Liver (tissue), 8 donors: ENCODE measurements at regions not wholly inside any gene's neighbourhood (a gene's known extent, or its start where the extent isn't known, plus 50 kb on each side); places are given as distances from the start of the nearest gene placed in this dataset.

Source experiments
- DNase-seq: peaks from one replicate; pipeline ENCODE4 v3.0.0-alpha.2; 2017; ENCODE audit warnings: low spot score
- H3K27ac ChIP-seq, 2 donors: one replicate each; pipeline ENCODE4 v1.7.0; 2013; ENCODE audit warnings: inconsistent platforms in 2 of 2, low read length in 2 of 2, control low read depth in 1 of 2, low read depth in 1 of 2, mild to moderate bottlenecking in 1 of 2
- H3K27me3 ChIP-seq, 4 donors: one replicate each; pipeline versions ENCODE4 v1.6.1 to v1.7.0; 2013; ENCODE audit warnings: low read length in 3 of 4, inconsistent platforms in 1 of 4, mild to moderate bottlenecking in 1 of 4, moderate library complexity in 1 of 4; ENCODE audit not compliant: control insufficient read depth in 4 of 4, insufficient read depth in 4 of 4
- H3K36me3 ChIP-seq, 4 donors: one replicate each; pipeline versions ENCODE4 v1.6.1 to v1.7.0; 2013; ENCODE audit warnings: low read length in 3 of 4, mild to moderate bottlenecking in 3 of 4, low read depth in 1 of 4, moderate library complexity in 1 of 4; ENCODE audit not compliant: control insufficient read depth in 4 of 4, insufficient read depth in 3 of 4
- H3K4me1 ChIP-seq, 4 donors: one replicate each; pipeline versions ENCODE4 v1.6.1 to v1.7.0; 2013; ENCODE audit warnings: low read length in 3 of 4, mild to moderate bottlenecking in 3 of 4, moderate library complexity in 1 of 4; ENCODE audit not compliant: control insufficient read depth in 4 of 4, insufficient read depth in 4 of 4
- H3K4me3 ChIP-seq, 3 donors: one replicate each; pipeline versions ENCODE4 v1.6.1 to v1.7.0; 2013; ENCODE audit warnings: low read length in 3 of 3, control low read depth in 1 of 3, low read depth in 1 of 3, mild to moderate bottlenecking in 1 of 3
- H3K9ac ChIP-seq, 2 donors: one replicate each; pipeline ENCODE4 v1.7.0; 2013; ENCODE audit warnings: low read length in 2 of 2, mild to moderate bottlenecking in 2 of 2, moderate library complexity in 2 of 2, control low read depth in 1 of 2, low read depth in 1 of 2
- H3K9me3 ChIP-seq, 4 donors: one replicate each; pipeline versions ENCODE4 v1.6.1 to v1.7.0; 2013; ENCODE audit warnings: low read length in 3 of 4; ENCODE audit not compliant: control insufficient read depth in 4 of 4
- CTCF ChIP-seq: fragments of 150-350 bp; IDR thresholded peaks from 2 replicates; pipeline ENCODE4 v1.5.1; 2017; ENCODE audit warnings: improper control_type of control experiment, low read depth, low read length; ENCODE audit not compliant: missing input control
- EGR1 ChIP-seq, 2 donors: IDR thresholded peaks; 2 replicates each; pipeline ENCODE4 v1.6.1; 2016 to 2018; ENCODE audit warnings: antibody characterized with exemption in 2 of 2, low read depth in 2 of 2
- FOXA1 ChIP-seq: IDR thresholded peaks from 2 replicates; pipeline ENCODE4 v1.6.1; 2016; ENCODE audit warnings: antibody characterized with exemption
- FOXA2 ChIP-seq: IDR thresholded peaks from 2 replicates; pipeline ENCODE4 v1.6.1; 2016; ENCODE audit warnings: antibody characterized with exemption
- GABPA ChIP-seq, 2 donors: IDR thresholded peaks in 1 of 2; conservative IDR thresholded peaks in 1 of 2; 2 replicates each; pipeline ENCODE4 v1.6.1; 2016; ENCODE audit warnings: antibody characterized with exemption in 2 of 2, mild to moderate bottlenecking in 1 of 2, moderate library complexity in 1 of 2
- HNF4A ChIP-seq, 2 donors: conservative IDR thresholded peaks; 2 replicates each; pipeline ENCODE4 v1.6.1; 2016; ENCODE audit warnings: antibody characterized with exemption in 2 of 2, mild to moderate bottlenecking in 2 of 2
- HNF4G ChIP-seq: IDR thresholded peaks from 2 replicates; pipeline ENCODE4 v1.6.1; 2016; ENCODE audit warnings: antibody characterized with exemption
- JUND ChIP-seq, 2 donors: IDR thresholded peaks; 2 replicates each; pipeline ENCODE4 v1.6.1; 2016; ENCODE audit warnings: antibody characterized with exemption in 2 of 2
- NR2F2 ChIP-seq: IDR thresholded peaks from 2 replicates; pipeline ENCODE4 v1.6.1; 2016; ENCODE audit warnings: antibody characterized with exemption
- RAD21 ChIP-seq, 2 donors: IDR thresholded peaks; 2 replicates each; pipeline ENCODE4 v1.6.1; 2016; ENCODE audit warnings: antibody characterized with exemption in 2 of 2, mild to moderate bottlenecking in 2 of 2
- REST ChIP-seq: IDR thresholded peaks from 2 replicates; pipeline ENCODE4 v1.6.1; 2016; ENCODE audit warnings: antibody characterized with exemption, mild to moderate bottlenecking
- RXRA ChIP-seq, 2 donors: IDR thresholded peaks; 2 replicates each; pipeline ENCODE4 v1.6.1; 2017 to 2018; ENCODE audit warnings: antibody characterized with exemption in 2 of 2, mild to moderate bottlenecking in 1 of 2
- SP1 ChIP-seq: IDR thresholded peaks from 2 replicates; pipeline ENCODE4 v1.6.1; 2018; ENCODE audit warnings: antibody characterized with exemption, mild to moderate bottlenecking
- TAF1 ChIP-seq: conservative IDR thresholded peaks from 2 replicates; pipeline ENCODE4 v1.6.1; 2016; ENCODE audit warnings: antibody characterized with exemption, mild to moderate bottlenecking
- YY1 ChIP-seq: IDR thresholded peaks from 2 replicates; pipeline ENCODE4 v1.6.1; 2016; ENCODE audit warnings: antibody characterized with exemption, mild to moderate bottlenecking
- WGBS: extraction: QIAGEN DNeasy Blood & Tissue Kit; methylation state at CpG from one replicate; pipeline ENCODE4 v1.1.7; 2013; 5-methylcytosine and 5-hydroxymethylcytosine counted together
- TF ChIP-seq, protein P1 (sequence below): IDR thresholded peaks from 2 replicates; pipeline ENCODE4 v1.6.1; 2016; ENCODE audit warnings: antibody characterized with exemption
- TF ChIP-seq, protein P2 (sequence below): IDR thresholded peaks from 2 replicates; pipeline ENCODE4 v1.6.1; 2016; ENCODE audit warnings: antibody characterized with exemption
- TF ChIP-seq, protein P3 (sequence below): IDR thresholded peaks from 2 replicates; pipeline ENCODE4 v1.6.1; 2016; ENCODE audit warnings: antibody characterized with exemption
- donor health status: healthy.
- donor health status: healthy.
- donor health status: healthy.
- donor health status: healthy.
- donor health status: healthy.

DNA sequence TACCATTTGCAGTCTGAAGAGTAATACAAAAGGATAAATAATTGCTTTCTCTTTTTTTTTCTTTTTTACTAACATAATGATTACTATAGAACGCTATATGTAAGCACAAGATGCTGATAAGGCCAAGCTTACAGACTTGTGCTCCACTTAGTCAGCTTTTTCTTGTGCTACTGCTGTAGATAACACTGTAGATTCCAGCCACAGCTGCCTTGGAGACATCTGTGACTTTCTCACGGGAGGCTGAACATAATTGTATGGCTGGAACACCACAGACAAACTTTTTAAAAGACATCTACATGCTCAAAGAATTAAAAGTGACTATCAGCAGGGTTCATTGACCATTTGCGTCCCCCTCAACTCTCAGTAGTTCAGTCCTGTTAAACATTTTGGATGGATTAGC lies 381.7 kb upstream of the AMOT start:
- no peak for TF ChIP-seq GABPA (IDR thresholded peaks at IDR 0.05 in 1 of 2, conservative IDR thresholded peaks at IDR 0.05 in 1 of 2)
- no peak for TF ChIP-seq RXRA (IDR thresholded peaks at IDR 0.05)
- TF ChIP-seq, protein P1, sequence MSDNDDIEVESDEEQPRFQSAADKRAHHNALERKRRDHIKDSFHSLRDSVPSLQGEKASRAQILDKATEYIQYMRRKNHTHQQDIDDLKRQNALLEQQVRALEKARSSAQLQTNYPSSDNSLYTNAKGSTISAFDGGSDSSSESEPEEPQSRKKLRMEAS: no peak
- no peak for TF ChIP-seq JUND (IDR thresholded peaks at IDR 0.05)
- TF ChIP-seq EGR1 (IDR thresholded peaks at IDR 0.05; ENCODE audit: low read depth in 2 of 2): no peak
- TF ChIP-seq TAF1: no peak
- TF ChIP-seq NR2F2: no peak
- no peak for TF ChIP-seq HNF4A (conservative IDR thresholded peaks at IDR 0.05)
- TF ChIP-seq FOXA2: no peak
- no peak for TF ChIP-seq YY1
- no peak for TF ChIP-seq FOXA1
- TF ChIP-seq, protein P2, sequence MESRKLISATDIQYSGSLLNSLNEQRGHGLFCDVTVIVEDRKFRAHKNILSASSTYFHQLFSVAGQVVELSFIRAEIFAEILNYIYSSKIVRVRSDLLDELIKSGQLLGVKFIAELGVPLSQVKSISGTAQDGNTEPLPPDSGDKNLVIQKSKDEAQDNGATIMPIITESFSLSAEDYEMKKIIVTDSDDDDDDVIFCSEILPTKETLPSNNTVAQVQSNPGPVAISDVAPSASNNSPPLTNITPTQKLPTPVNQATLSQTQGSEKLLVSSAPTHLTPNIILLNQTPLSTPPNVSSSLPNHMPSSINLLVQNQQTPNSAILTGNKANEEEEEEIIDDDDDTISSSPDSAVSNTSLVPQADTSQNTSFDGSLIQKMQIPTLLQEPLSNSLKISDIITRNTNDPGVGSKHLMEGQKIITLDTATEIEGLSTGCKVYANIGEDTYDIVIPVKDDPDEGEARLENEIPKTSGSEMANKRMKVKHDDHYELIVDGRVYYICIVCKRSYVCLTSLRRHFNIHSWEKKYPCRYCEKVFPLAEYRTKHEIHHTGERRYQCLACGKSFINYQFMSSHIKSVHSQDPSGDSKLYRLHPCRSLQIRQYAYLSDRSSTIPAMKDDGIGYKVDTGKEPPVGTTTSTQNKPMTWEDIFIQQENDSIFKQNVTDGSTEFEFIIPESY: no peak
- TF ChIP-seq, protein P3, sequence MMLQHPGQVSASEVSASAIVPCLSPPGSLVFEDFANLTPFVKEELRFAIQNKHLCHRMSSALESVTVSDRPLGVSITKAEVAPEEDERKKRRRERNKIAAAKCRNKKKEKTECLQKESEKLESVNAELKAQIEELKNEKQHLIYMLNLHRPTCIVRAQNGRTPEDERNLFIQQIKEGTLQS: no peak
- no peak for TF ChIP-seq HNF4G
- no peak for TF ChIP-seq RAD21 (IDR thresholded peaks at IDR 0.05)
- TF ChIP-seq REST: no peak
- TF ChIP-seq CTCF: no peak
- no peak for TF ChIP-seq SP1
- WGBS: 44% methylated on average over 3 of the region's 3 CpGs

More for the DNA sequence above, 381.7 kb upstream of the AMOT start:
- Histone ChIP-seq H3K9ac (no peak overlapping the region), H3K36me3 (no peaks in the 10 kb centered on the region), H3K27me3 (no peaks in the 10 kb centered on the region), H3K4me3 (no peak overlapping the region), H3K4me1 (no peaks in the 10 kb centered on the region), H3K27ac (no peak overlapping the region), H3K9me3 (no peaks in the 10 kb centered on the region)
- DNase-seq: no peak
